H9 (cell line): ENCODE measurements at regions not wholly inside any gene's neighbourhood (a gene's known extent, or its start where the extent isn't known, plus 50 kb on each side); places are given as distances from the start of the nearest gene placed in this dataset.

Experiments
- DNase-seq: peaks from one replicate; pipeline ENCODE4 v3.0.0-alpha.2; 2017
- H2AFZ ChIP-seq: one replicate; pipeline ENCODE4 v1.6.1; 2013; ENCODE audit warnings: mild to moderate bottlenecking, low read length, control low read depth, moderate library complexity
- H2AK5ac ChIP-seq: 2 replicates; pipeline ENCODE4 v1.6.1; 2013; ENCODE audit warnings: low read length, control low read depth, mixed read lengths; ENCODE audit not compliant: insufficient read length
- H2BK120ac ChIP-seq: one replicate; pipeline ENCODE4 v1.6.1; 2013; ENCODE audit warnings: low read depth, mild to moderate bottlenecking, low read length, control low read depth, inconsistent platforms; ENCODE audit not compliant: poor library complexity, severe bottlenecking
- H2BK12ac ChIP-seq: 2 replicates; pipeline ENCODE4 v1.6.1; 2013; ENCODE audit warnings: low read length, control low read depth, mixed read lengths, low read depth; ENCODE audit not compliant: insufficient read length
- H2BK15ac ChIP-seq: 2 replicates; pipeline ENCODE4 v1.6.1; 2013; ENCODE audit warnings: low read depth, low read length, control low read depth
- H2BK20ac ChIP-seq: one replicate; pipeline ENCODE4 v1.6.1; 2013; ENCODE audit warnings: low read depth, mild to moderate bottlenecking, low read length, control low read depth, inconsistent platforms; ENCODE audit not compliant: poor library complexity, severe bottlenecking
- H2BK5ac ChIP-seq: 2 replicates; pipeline ENCODE4 v1.6.1; 2013; ENCODE audit warnings: low read length, control low read depth, mixed read lengths; ENCODE audit not compliant: insufficient read length
- H3K14ac ChIP-seq: 2 replicates; pipeline ENCODE4 v1.6.1; 2013; ENCODE audit warnings: low read length, control low read depth; ENCODE audit not compliant: insufficient read depth
- H3K18ac ChIP-seq: 2 replicates; pipeline ENCODE4 v1.6.1; 2013; ENCODE audit warnings: low read depth, mild to moderate bottlenecking, mixed read lengths, low read length, control low read depth; ENCODE audit not compliant: insufficient read length
- H3K23ac ChIP-seq: 2 replicates; pipeline ENCODE4 v1.6.1; 2013; ENCODE audit warnings: low read length, control low read depth, mixed read lengths, low read depth; ENCODE audit not compliant: insufficient read length
- H3K23me2 ChIP-seq: 2 replicates; pipeline ENCODE4 v1.6.1; 2013; ENCODE audit warnings: low read depth, mild to moderate bottlenecking, mixed read lengths, low read length, control low read depth; ENCODE audit not compliant: insufficient read length, poor library complexity, severe bottlenecking
- H3K27ac ChIP-seq: 2 replicates; pipeline ENCODE4 v1.5.1; 2013; ENCODE audit warnings: low read length, control low read depth, mixed read lengths, low read depth; ENCODE audit not compliant: insufficient read length
- H3K27me3 ChIP-seq: 2 replicates; pipeline ENCODE4 v1.6.1; 2013; ENCODE audit warnings: low read length, control low read depth, inconsistent platforms; ENCODE audit not compliant: insufficient read depth
- H3K4ac ChIP-seq: 2 replicates; pipeline ENCODE4 v1.6.1; 2013; ENCODE audit warnings: low read depth, mild to moderate bottlenecking, control low read depth, inconsistent platforms, low read length, moderate library complexity
- H3K4me1 ChIP-seq: 2 replicates; pipeline ENCODE4 v1.6.1; 2013; ENCODE audit warnings: low read length, control low read depth, inconsistent platforms; ENCODE audit not compliant: insufficient read depth
- H3K4me2 ChIP-seq: 2 replicates; pipeline ENCODE4 v1.6.1; 2013; ENCODE audit warnings: low read length, control low read depth, mixed read lengths; ENCODE audit not compliant: insufficient read length, insufficient read depth
- H3K56ac ChIP-seq: 2 replicates; pipeline ENCODE4 v1.6.1; 2013; ENCODE audit warnings: low read depth, mild to moderate bottlenecking, mixed read lengths, low read length, control low read depth; ENCODE audit not compliant: insufficient read length
- H3K79me1 ChIP-seq: 2 replicates; pipeline ENCODE4 v1.6.1; 2013; ENCODE audit warnings: low read depth, mild to moderate bottlenecking, moderate library complexity, low read length, control low read depth, inconsistent platforms; ENCODE audit not compliant: insufficient read depth, poor library complexity, severe bottlenecking
- H3K79me2 ChIP-seq: 2 replicates; pipeline ENCODE4 v1.6.1; 2013; ENCODE audit warnings: low read length, control low read depth, inconsistent platforms; ENCODE audit not compliant: insufficient read depth
- H3K9ac ChIP-seq: 2 replicates; pipeline ENCODE4 v1.6.1; 2013; ENCODE audit warnings: low read length, control low read depth, mixed read lengths; ENCODE audit not compliant: insufficient read length; ENCODE audit errors: extremely low read depth
- H3K9me3 ChIP-seq: one replicate; pipeline ENCODE4 v1.6.1; 2013; ENCODE audit warnings: low read depth, low read length, inconsistent platforms; ENCODE audit not compliant: control insufficient read depth
- H3T11ph ChIP-seq: one replicate; pipeline ENCODE4 v1.6.1; 2013; ENCODE audit warnings: mild to moderate bottlenecking, low read length, control low read depth, inconsistent platforms
- H4K20me1 ChIP-seq: one replicate; pipeline ENCODE4 v1.6.1; 2013; ENCODE audit not compliant: control insufficient read depth, insufficient read length, insufficient read depth
- H4K5ac ChIP-seq: 2 replicates; pipeline ENCODE4 v1.6.1; 2013; ENCODE audit warnings: low read depth, mild to moderate bottlenecking, mixed read lengths, low read length, control low read depth; ENCODE audit not compliant: insufficient read length
- H4K8ac ChIP-seq: replicated peaks from 2 replicates; pipeline ENCODE4 v1.6.1; 2013; ENCODE audit warnings: low read length, control low read depth, mixed read lengths, low read depth; ENCODE audit not compliant: insufficient read length
- H4K91ac ChIP-seq: 2 replicates; pipeline ENCODE4 v1.6.1; 2013; ENCODE audit warnings: low read depth, mild to moderate bottlenecking, moderate library complexity, mixed read lengths, low read length, control low read depth; ENCODE audit not compliant: insufficient read length
- H3K27ac Mint-ChIP-seq, 3 experiments: 2 replicates in 2 of 3; 3 replicates in 1 of 3; pipeline ENCODE4 v1.8.0; 2020 to 2021; ENCODE audit warnings: mixed read lengths in 3 of 3, mild to moderate bottlenecking in 1 of 3, moderate library complexity in 1 of 3
- H3K27me3 Mint-ChIP-seq: 2 replicates; pipeline ENCODE4 v1.8.0; 2021; ENCODE audit warnings: low read depth, mild to moderate bottlenecking, moderate library complexity, mixed read lengths
- H3K36me3 Mint-ChIP-seq, 3 experiments: 2 replicates in 2 of 3; 3 replicates in 1 of 3; pipeline ENCODE4 v1.8.0; 2020 to 2021; ENCODE audit warnings: low read depth in 3 of 3, mixed read lengths in 3 of 3; ENCODE audit not compliant: insufficient read depth in 1 of 3
- H3K4me1 Mint-ChIP-seq, 2 experiments: 2 replicates each; pipeline ENCODE4 v1.8.0; 2020; ENCODE audit warnings: mixed read lengths in 2 of 2
- H3K4me3 Mint-ChIP-seq, 2 experiments: 2 replicates in 1 of 2; 3 replicates in 1 of 2; pipeline ENCODE4 v1.8.0; 2020 to 2021; ENCODE audit warnings: mild to moderate bottlenecking in 2 of 2, mixed read lengths in 2 of 2, moderate library complexity in 1 of 2
- H3K9me3 Mint-ChIP-seq, 2 experiments: 2 replicates in 1 of 2; 3 replicates in 1 of 2; pipeline ENCODE4 v1.8.0; 2020; ENCODE audit warnings: mild to moderate bottlenecking in 2 of 2, mixed read lengths in 2 of 2, moderate library complexity in 1 of 2
- CTCF ChIP-seq: fragments of 200-600 bp; sonication (generic); conservative IDR thresholded peaks from 3 replicates; pipeline ENCODE4 v1.8.0; 2021; ENCODE audit warnings: antibody characterized with exemption, mild to moderate bottlenecking

- Histone ChIP-seq H3K9ac (no peak overlapping the region), H3K4me2 (no peak overlapping the region), H4K91ac (no peak overlapping the region), H3K14ac (no peak overlapping the region), H2AFZ (no peak overlapping the region), H3K27ac (no peak overlapping the region), H2AK5ac (no peak overlapping the region), H2BK12ac (no peak overlapping the region), H3K23me2 (peaks cover 4% of the 10 kb centered on the region), H3K79me1 (no peaks in the 10 kb centered on the region), H2BK120ac (no peak overlapping the region), H4K20me1 (peaks cover 2% of the 10 kb centered on the region), H3K4me1 (no peaks in the 10 kb centered on the region), H3T11ph (no peak overlapping the region), H4K5ac (no peak overlapping the region), H3K18ac (no peak overlapping the region), H3K4ac (no peak overlapping the region), H2BK15ac (no peak overlapping the region), H2BK5ac (no peak overlapping the region), H3K79me2 (no peaks in the 10 kb centered on the region), H4K8ac (no peak overlapping the region), H3K56ac (no peak overlapping the region), H3K9me3 (no peaks in the 10 kb centered on the region), H3K27me3 (no peaks in the 10 kb centered on the region), H3K23ac (no peak overlapping the region), H2BK20ac (no peak overlapping the region)
- peaks cover 14 to 19% of the 10 kb centered on the region in 2 experiments for H3K9me3 Mint-ChIP-seq
- no peak overlapping the region for H3K27ac Mint-ChIP-seq
- no peak overlapping the region for H3K4me3 Mint-ChIP-seq
- H3K36me3 Mint-ChIP-seq, result peaks cover 4 to 19% (median 5%) of the 10 kb centered on the region in 3 experiments
- H3K27me3 Mint-ChIP-seq, result no peaks in the 10 kb centered on the region
- no peak for DNase-seq
- TF ChIP-seq CTCF, result no peak
- no peaks in the 10 kb centered on the region for H3K4me1 Mint-ChIP-seq
These were observed 1513.4 kb upstream of the AGA start for GRCh38 chr4:178955614-178956013.
